Body of pancreas (tissue), 4 donors: ENCODE measurements at regions not wholly inside any gene's neighbourhood (a gene's known extent, or its start where the extent isn't known, plus 50 kb on each side); places are given as distances from the start of the nearest gene placed in this dataset.

Experiments
- CTCF ChIP-seq, 7 experiments: fragments of 450-650 bp in 4 of 7; fragments of 200-600 bp in 3 of 7; sonication (generic) in 3 of 7; IDR thresholded peaks; one replicate each; pipeline ENCODE4 v1.5.1; 2016 to 2019; ENCODE audit warnings: antibody characterized with exemption in 7 of 7
- POLR2A ChIP-seq, 3 donors: fragments of 450-650 bp; IDR thresholded peaks; one replicate each; pipeline ENCODE4 v1.6.1; 2016; ENCODE audit warnings: antibody characterized with exemption in 3 of 3, mild to moderate bottlenecking in 2 of 3

- TF ChIP-seq CTCF (IDR thresholded peaks at IDR 0.05) (peak in 6 of 7 experiments; percentile 10 to 47 (median 31)), POLR2A (IDR thresholded peaks at IDR 0.05) (no peak)
Measured at GRCh38 chr9:7273575-7273974, 515.8 kb downstream of the KDM4C start.
